ENCODE measurements at regions not wholly inside any gene's neighbourhood (a gene's known extent, or its start where the extent isn't known, plus 50 kb on each side); places are given as distances from the start of the nearest gene placed in this dataset.

GRCh38 chr9:100724886-100725285 lies 147.0 kb downstream of the CAVIN4 start:
- H3K4me3 ChIP-seq = no peak overlapping the region
- no peak for DNase-seq

GRCh38 chr9:100725371-100725770 lies 147.5 kb downstream of the CAVIN4 start:
- H3K27ac ChIP-seq = no peak overlapping the region
- no peaks in the 10 kb centered on the region for H3K27me3 ChIP-seq (ENCODE audit: low read depth)
- TF ChIP-seq, protein P1, sequence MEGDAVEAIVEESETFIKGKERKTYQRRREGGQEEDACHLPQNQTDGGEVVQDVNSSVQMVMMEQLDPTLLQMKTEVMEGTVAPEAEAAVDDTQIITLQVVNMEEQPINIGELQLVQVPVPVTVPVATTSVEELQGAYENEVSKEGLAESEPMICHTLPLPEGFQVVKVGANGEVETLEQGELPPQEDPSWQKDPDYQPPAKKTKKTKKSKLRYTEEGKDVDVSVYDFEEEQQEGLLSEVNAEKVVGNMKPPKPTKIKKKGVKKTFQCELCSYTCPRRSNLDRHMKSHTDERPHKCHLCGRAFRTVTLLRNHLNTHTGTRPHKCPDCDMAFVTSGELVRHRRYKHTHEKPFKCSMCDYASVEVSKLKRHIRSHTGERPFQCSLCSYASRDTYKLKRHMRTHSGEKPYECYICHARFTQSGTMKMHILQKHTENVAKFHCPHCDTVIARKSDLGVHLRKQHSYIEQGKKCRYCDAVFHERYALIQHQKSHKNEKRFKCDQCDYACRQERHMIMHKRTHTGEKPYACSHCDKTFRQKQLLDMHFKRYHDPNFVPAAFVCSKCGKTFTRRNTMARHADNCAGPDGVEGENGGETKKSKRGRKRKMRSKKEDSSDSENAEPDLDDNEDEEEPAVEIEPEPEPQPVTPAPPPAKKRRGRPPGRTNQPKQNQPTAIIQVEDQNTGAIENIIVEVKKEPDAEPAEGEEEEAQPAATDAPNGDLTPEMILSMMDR (IDR thresholded peaks at IDR 0.05) = no peak

More at GRCh38 chr9:100724886-100725285, 147.0 kb downstream of the CAVIN4 start:
- no peaks in the 10 kb centered on the region for H3K9me3 ChIP-seq
- H3K27ac ChIP-seq = no peak overlapping the region
- TF ChIP-seq, protein P1 (IDR thresholded peaks at IDR 0.05) = no peak
- no peaks in the 10 kb centered on the region for H3K4me1 ChIP-seq
- H3K27me3 ChIP-seq (ENCODE audit: low read depth) = no peaks in the 10 kb centered on the region
- no peak for ATAC-seq
- no peaks in the 10 kb centered on the region for H3K36me3 ChIP-seq
- intact Hi-C loops (cut with DNase I) = no loop called here

DNA sequence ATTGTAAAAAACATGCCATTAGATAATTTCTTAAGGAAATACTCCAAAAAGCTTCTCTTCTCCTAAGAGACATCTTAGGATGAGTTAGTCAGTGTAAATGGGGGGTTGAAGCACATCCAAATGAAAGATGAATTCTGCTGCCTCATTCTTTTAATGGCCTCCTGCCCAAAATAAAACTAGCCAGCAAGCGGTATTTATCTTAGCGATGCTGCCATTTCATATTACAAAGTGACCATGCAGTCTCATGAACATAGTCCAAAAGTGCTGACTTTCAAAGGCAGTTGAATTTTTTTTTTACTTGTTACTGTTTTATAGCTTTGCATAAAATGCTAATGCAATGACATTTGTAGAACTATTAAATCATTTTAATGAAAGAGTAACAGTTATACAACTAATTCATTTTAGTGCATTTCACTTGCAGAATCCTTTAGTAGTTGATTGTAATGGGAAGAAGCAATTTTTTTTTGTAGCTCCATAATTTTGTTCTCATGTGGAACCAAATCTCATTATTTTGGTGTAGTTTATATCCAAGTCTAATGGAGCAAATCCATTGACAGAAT lies 151.5 kb downstream of the CAVIN4 start:
- intact Hi-C loops (cut with DNase I) = no loop called here
- Histone ChIP-seq H3K9me3 (no peaks in the 10 kb centered on the region), H3K4me3 (no peak overlapping the region), H3K4me1 (no peaks in the 10 kb centered on the region), H3K36me3 (no peaks in the 10 kb centered on the region), H3K27me3 (ENCODE audit: low read depth) (no peaks in the 10 kb centered on the region), H3K27ac (no peak overlapping the region)
- ATAC-seq = no peak
- TF ChIP-seq, protein P1 (IDR thresholded peaks at IDR 0.05) = no peak
- no peak for DNase-seq

More at GRCh38 chr9:100725371-100725770, 147.5 kb downstream of the CAVIN4 start:
- Histone ChIP-seq H3K36me3 (no peaks in the 10 kb centered on the region), H3K4me3 (no peak overlapping the region), H3K9me3 (no peaks in the 10 kb centered on the region), H3K4me1 (no peaks in the 10 kb centered on the region)
- ATAC-seq (no peak), DNase-seq (no peak)
- intact Hi-C loops (cut with DNase I) = no loop called here

- Histone ChIP-seq H3K9me3 (no peaks in the 10 kb centered on the region), H3K36me3 (no peaks in the 10 kb centered on the region), H3K27me3 (ENCODE audit: low read depth) (no peaks in the 10 kb centered on the region), H3K4me3 (no peak overlapping the region), H3K27ac (no peak overlapping the region), H3K4me1 (no peaks in the 10 kb centered on the region)
- no peak for DNase-seq
- intact Hi-C loops (cut with DNase I) = no loop called here
- TF ChIP-seq, protein P1 (IDR thresholded peaks at IDR 0.05) = no peak
- no peak for ATAC-seq
Measured at GRCh38 chr9:100730086-100730485, 152.2 kb downstream of the CAVIN4 start.

GRCh38 chr9:100731038-100731556 lies 153.2 kb downstream of the CAVIN4 start:
- ATAC-seq (no peak), DNase-seq (no peak)
- Histone ChIP-seq H3K9me3 (no peaks in the 10 kb centered on the region), H3K4me1 (no peaks in the 10 kb centered on the region), H3K27ac (no peak overlapping the region), H3K27me3 (ENCODE audit: low read depth) (no peaks in the 10 kb centered on the region), H3K4me3 (no peak overlapping the region), H3K36me3 (no peaks in the 10 kb centered on the region)
- TF ChIP-seq, protein P1 (IDR thresholded peaks at IDR 0.05) = no peak
- intact Hi-C loops (cut with DNase I) = no loop called here

All from lower lobe of right lung (tissue), 2 donors.